Esophagus squamous epithelium (tissue), 5 donors: ENCODE measurements at regions not wholly inside any gene's neighbourhood (a gene's known extent, or its start where the extent isn't known, plus 50 kb on each side); places are given as distances from the start of the nearest gene placed in this dataset.

Experiments used
- DNase-seq: peaks from one replicate; lab custom pipeline; 2025; lab: John Stamatoyannopoulos, UW
- H3K27ac ChIP-seq, 4 donors: fragments of 200-600 bp; sonication (generic); one replicate each; pipeline ENCODE4 v1.5.1; 2016 to 2019; ENCODE audit warnings: mild to moderate bottlenecking in 1 of 4
- H3K27me3 ChIP-seq, 4 donors: fragments of 200-600 bp; sonication (generic); 1 replicate in 3 of 4; 2 replicates in 1 of 4; pipeline versions ENCODE4 v1.5.1 to v1.6.0; 2017 to 2021; ENCODE audit warnings: antibody characterized with exemption in 1 of 4
- H3K36me3 ChIP-seq, 3 donors: fragments of 200-600 bp; sonication (generic); one replicate each; pipeline ENCODE4 v1.5.1; 2016 to 2019
- H3K4me1 ChIP-seq, 3 donors: fragments of 200-600 bp; sonication (generic); one replicate each; pipeline ENCODE4 v1.5.1; 2017 to 2019
- H3K4me3 ChIP-seq, 4 donors: fragments of 200-600 bp; sonication (generic); 1 replicate in 3 of 4; 2 replicates in 1 of 4; pipeline ENCODE4 v1.5.1; 2016 to 2019; ENCODE audit warnings: mild to moderate bottlenecking in 2 of 4, moderate library complexity in 1 of 4
- H3K9me3 ChIP-seq, 3 donors: fragments of 200-600 bp; sonication (generic); one replicate each; pipeline ENCODE4 v1.5.1; 2016 to 2019
- POLR2A ChIP-seq, 4 donors: fragments of 450-650 bp; IDR thresholded peaks; one replicate each; pipeline ENCODE4 v1.6.1; 2017; ENCODE audit warnings: antibody characterized with exemption in 4 of 4, mild to moderate bottlenecking in 4 of 4, moderate library complexity in 3 of 4
- WGBS, 2 donors: methylation state at CpG; one replicate each; pipeline ENCODE4 v1.1.5; 2018; 5-methylcytosine and 5-hydroxymethylcytosine counted together
- intact Hi-C: fragments of 100-400 bp; cut with DNase I; formaldehyde crosslinking; loops from one replicate; pipeline ENCODE4 v1.15.0; 2022
- TF ChIP-seq, protein P1 (sequence below), 6 experiments: fragments of 450-650 bp in 4 of 6; fragments of 200-600 bp in 2 of 6; sonication (generic) in 2 of 6; IDR thresholded peaks; one replicate each; pipeline ENCODE4 v1.5.1; 2016 to 2019; ENCODE audit warnings: antibody characterized with exemption in 6 of 6, mild to moderate bottlenecking in 4 of 6, moderate library complexity in 4 of 6
- donor health status: DM: yes; HTN: yes; CAD: no.

DNA sequence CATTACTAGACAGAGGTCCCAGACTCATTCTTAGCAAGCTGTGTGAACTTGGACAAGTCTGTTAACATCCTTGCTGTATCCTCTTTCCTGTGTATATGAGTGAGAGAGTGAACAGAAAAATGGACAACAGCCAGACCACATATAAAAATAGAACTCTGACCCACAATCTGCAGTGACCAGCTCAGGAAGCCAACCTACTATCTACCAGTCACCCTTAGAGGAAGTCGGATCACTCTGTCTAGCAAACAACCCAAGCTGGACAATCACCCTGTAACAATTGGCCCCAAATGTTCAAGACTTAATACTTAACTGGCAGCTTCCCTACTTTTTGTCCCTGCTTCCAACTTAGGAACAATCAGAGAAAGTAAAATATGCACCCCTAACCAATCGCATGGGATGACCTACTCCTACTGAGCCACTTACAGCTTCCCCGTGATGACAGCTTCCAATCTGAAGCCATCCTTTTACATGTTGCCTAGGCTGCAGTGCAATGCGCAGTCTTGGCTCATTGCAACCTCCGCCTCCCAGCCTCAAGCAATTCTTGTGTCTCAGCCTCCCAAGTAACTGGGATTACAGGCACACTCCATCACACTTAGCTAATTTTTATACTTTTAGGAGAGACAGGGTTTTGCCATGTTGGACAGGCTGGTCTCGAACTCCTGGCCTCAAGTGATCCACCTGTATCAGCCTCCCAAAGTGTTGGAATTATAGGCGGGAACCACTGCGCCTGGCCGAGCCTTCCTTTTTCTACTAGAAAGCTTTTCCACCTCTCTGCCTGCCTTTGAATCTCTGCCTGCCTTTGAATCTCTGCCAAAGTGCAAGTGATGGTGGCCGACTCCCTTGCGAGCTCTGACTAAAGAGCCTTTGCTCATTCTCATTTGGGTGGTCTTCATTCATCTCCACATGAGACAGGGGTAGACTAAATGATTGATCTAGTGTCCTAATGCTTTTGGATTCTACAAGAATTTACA, 158.3 kb upstream of the NDUFV2 start:
- Histone ChIP-seq H3K27me3 (no peaks in the 10 kb centered on the region), H3K9me3 (no peaks in the 10 kb centered on the region), H3K36me3 (no peaks in the 10 kb centered on the region), H3K4me1 (peaks cover 0 to 12% (median 12%) of the 10 kb centered on the region in 3 donors), H3K4me3 (no peak overlapping the region), H3K27ac (no peak overlapping the region)
- no peak for DNase-seq
- intact Hi-C loops, result no loop called here
- 81 to 92% methylated on average over 11 of the region's 11 CpGs for WGBS, 2 donors
- TF ChIP-seq, protein P1, sequence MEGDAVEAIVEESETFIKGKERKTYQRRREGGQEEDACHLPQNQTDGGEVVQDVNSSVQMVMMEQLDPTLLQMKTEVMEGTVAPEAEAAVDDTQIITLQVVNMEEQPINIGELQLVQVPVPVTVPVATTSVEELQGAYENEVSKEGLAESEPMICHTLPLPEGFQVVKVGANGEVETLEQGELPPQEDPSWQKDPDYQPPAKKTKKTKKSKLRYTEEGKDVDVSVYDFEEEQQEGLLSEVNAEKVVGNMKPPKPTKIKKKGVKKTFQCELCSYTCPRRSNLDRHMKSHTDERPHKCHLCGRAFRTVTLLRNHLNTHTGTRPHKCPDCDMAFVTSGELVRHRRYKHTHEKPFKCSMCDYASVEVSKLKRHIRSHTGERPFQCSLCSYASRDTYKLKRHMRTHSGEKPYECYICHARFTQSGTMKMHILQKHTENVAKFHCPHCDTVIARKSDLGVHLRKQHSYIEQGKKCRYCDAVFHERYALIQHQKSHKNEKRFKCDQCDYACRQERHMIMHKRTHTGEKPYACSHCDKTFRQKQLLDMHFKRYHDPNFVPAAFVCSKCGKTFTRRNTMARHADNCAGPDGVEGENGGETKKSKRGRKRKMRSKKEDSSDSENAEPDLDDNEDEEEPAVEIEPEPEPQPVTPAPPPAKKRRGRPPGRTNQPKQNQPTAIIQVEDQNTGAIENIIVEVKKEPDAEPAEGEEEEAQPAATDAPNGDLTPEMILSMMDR (IDR thresholded peaks at IDR 0.05), result no peak
- TF ChIP-seq POLR2A (IDR thresholded peaks at IDR 0.05), result no peak

DNA sequence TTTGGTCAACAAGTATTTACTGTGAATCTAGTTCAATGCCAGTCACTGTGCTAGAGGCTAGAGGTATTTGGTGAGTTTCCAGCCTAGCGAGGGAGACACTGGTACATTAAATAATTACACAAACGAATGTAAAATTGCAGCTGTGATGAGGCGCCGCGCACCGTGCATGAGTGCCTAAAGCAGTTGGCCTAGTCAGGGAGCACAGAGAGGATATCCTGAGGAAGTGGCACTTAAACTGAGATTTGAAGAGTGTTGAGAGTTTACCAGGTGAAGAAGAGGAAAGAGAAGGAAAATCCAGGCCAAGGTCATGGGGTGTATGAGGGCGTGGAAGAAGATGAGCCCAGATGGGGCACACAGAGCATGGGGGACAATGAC, 157.6 kb upstream of the NDUFV2 start:
- intact Hi-C loops, result no loop called here
- TF ChIP-seq POLR2A (IDR thresholded peaks at IDR 0.05), result no peak
- TF ChIP-seq, protein P1 (IDR thresholded peaks at IDR 0.05), result no peak
- no peak for DNase-seq
- Histone ChIP-seq H3K4me3 (no peak overlapping the region), H3K36me3 (no peaks in the 10 kb centered on the region), H3K4me1 (peaks cover 0 to 18% (median 12%) of the 10 kb centered on the region in 3 donors), H3K9me3 (no peaks in the 10 kb centered on the region), H3K27ac (no peak overlapping the region), H3K27me3 (no peaks in the 10 kb centered on the region)
- whole genome bisulfite sequencing, 2 donors, result 48 to 56% methylated on average over 7 of the region's 7 CpGs

DNA sequence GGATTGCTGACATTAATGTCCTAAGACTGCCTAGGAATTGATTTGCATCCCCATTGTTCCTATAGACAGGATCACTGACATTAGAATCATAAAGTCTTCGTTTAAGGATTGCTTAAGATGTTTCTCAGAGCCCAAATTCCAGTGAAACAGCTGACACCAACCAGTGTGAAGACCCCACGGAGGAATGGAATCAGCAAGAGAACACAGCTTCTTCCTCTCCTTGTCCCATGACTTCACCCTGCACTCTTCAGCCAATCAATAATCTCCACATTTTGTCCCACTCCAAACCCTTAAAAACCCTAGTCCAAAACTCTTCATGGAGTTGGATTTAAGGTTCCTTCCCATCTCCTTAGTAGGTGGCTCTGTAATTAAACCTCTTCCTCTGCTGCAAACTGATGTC, 157.0 kb upstream of the NDUFV2 start:
- no peak for DNase-seq
- Histone ChIP-seq H3K27ac (no peak overlapping the region), H3K27me3 (no peaks in the 10 kb centered on the region), H3K4me3 (no peak overlapping the region), H3K4me1 (peaks cover 0 to 18% (median 12%) of the 10 kb centered on the region in 3 donors), H3K9me3 (no peaks in the 10 kb centered on the region), H3K36me3 (no peaks in the 10 kb centered on the region)
- intact Hi-C loops, result no loop called here
- 43 to 44% methylated on average over 2 of the region's 2 CpGs for WGBS, 2 donors
- no peak for TF ChIP-seq POLR2A (IDR thresholded peaks at IDR 0.05)
- TF ChIP-seq, protein P1 (IDR thresholded peaks at IDR 0.05), result no peak

DNA sequence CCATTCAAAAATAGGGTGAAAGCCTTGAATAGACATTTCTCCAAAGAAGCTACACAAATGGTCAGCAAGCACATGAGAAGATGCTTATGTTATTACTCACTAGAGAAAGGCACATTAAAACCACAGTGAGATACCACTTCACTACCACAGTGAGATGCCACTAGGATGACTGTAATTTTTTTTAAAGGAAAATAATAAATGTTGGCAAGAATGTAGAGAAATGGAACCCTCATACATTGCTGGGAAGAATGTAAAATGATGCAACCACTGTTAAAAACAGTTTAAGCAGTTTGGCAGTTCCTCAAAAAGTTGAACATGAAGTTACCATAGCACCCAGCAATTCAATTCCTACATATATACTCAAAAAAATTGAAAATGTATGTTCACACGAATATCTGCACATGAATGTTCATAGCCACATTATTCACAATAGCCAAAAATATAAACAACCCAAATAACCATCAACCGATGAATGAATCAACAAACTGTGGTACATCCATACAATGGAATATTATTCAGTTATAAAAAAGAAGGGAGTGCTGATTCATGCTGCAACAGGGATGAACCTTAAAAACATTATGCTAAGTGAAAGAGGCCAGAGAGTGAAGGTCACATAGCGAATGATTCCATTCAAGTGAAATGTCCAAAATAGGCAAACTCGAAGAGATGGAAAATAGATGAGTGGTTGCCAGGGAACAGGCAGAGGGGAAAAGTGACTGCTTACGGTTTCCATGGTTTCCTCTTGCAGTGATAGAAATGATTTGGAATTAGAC, 156.2 kb upstream of the NDUFV2 start:
- H3K9me3 ChIP-seq, result no peaks in the 10 kb centered on the region
- no peak for DNase-seq
- peaks cover 0 to 18% (median 12%) of the 10 kb centered on the region in 3 donors for H3K4me1 ChIP-seq
- no peaks in the 10 kb centered on the region for H3K36me3 ChIP-seq
- H3K27me3 ChIP-seq, result no peaks in the 10 kb centered on the region
- intact Hi-C loops, result no loop called here
- 79 to 87% methylated on average over 5 of the region's 5 CpGs for WGBS, 2 donors
- no peak overlapping the region for H3K4me3 ChIP-seq
- no peak for TF ChIP-seq POLR2A (IDR thresholded peaks at IDR 0.05)
- TF ChIP-seq, protein P1 (IDR thresholded peaks at IDR 0.05), result no peak
- H3K27ac ChIP-seq, result no peak overlapping the region

DNA sequence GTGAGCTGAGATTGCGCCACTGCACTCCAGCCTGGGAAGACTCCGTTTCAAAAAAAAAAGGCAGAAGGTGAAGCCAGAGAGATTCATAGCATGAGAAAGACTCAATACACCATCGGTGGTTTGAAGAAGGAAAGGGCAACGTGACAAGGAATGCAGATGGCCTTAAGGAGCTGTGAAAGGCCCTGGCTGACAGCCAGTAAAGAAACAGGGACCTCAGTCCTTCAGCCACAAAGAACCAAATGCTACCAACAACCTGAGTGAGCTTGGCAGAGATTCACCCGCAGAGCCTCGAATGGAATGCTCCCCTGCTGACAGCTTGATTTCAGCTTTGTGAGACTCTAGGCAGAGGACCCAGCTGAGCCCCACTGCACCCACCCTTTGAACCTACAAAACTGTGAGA, 154.9 kb upstream of the NDUFV2 start:
- Histone ChIP-seq H3K27me3 (no peaks in the 10 kb centered on the region), H3K4me1 (peaks cover 0 to 18% (median 12%) of the 10 kb centered on the region in 3 donors), H3K27ac (no peak overlapping the region), H3K9me3 (no peaks in the 10 kb centered on the region), H3K4me3 (no peak overlapping the region), H3K36me3 (no peaks in the 10 kb centered on the region)
- no peak for DNase-seq
- 71 to 75% methylated on average over 6 of the region's 6 CpGs for WGBS, 2 donors
- no peak for TF ChIP-seq POLR2A (IDR thresholded peaks at IDR 0.05)
- TF ChIP-seq, protein P1 (IDR thresholded peaks at IDR 0.05), result no peak
- intact Hi-C loops, result no loop called here
